Ishikawa (cell line): ENCODE measurements at regions not wholly inside any gene's neighbourhood (a gene's known extent, or its start where the extent isn't known, plus 50 kb on each side); places are given as distances from the start of the nearest gene placed in this dataset.

ENCODE experiments used
- CEBPB ChIP-seq: IDR thresholded peaks from 2 replicates; pipeline ENCODE4 v1.6.1; 2012
- CREB1 ChIP-seq: IDR thresholded peaks from 2 replicates; pipeline ENCODE4 v1.6.1; 2012; ENCODE audit warnings: low read depth
- EP300 ChIP-seq: IDR thresholded peaks from 2 replicates; pipeline ENCODE4 v1.6.1; 2012; ENCODE audit warnings: borderline replicate concordance
- FOXM1 ChIP-seq: IDR thresholded peaks from 2 replicates; pipeline ENCODE4 v1.6.1; 2012; ENCODE audit warnings: low read depth, borderline replicate concordance
- MAX ChIP-seq: IDR thresholded peaks from 2 replicates; pipeline ENCODE4 v1.6.1; 2012
- NFIC ChIP-seq: IDR thresholded peaks from 2 replicates; pipeline ENCODE4 v1.6.1; 2012
- RAD21 ChIP-seq: IDR thresholded peaks from 2 replicates; pipeline ENCODE4 v1.6.1; 2012; ENCODE audit warnings: low read depth
- REST ChIP-seq: IDR thresholded peaks from 2 replicates; pipeline ENCODE4 v1.6.1; 2012; ENCODE audit warnings: low read depth, mild to moderate bottlenecking
- TCF12 ChIP-seq: IDR thresholded peaks from 2 replicates; pipeline ENCODE4 v1.6.1; 2012; ENCODE audit warnings: low read depth
- TEAD4 ChIP-seq: IDR thresholded peaks from 2 replicates; pipeline ENCODE4 v1.6.1; 2012
- USF1 ChIP-seq: IDR thresholded peaks from 2 replicates; pipeline ENCODE4 v1.6.1; 2012
- YY1 ChIP-seq: IDR thresholded peaks from 2 replicates; pipeline ENCODE4 v1.6.1; 2012; ENCODE audit warnings: low read depth
- ZBTB7A ChIP-seq: IDR thresholded peaks from 2 replicates; pipeline ENCODE4 v1.6.1; 2012; ENCODE audit warnings: low read depth

GRCh38 chr7:84855758-84856157 lies 331.1 kb downstream of the SEMA3D start:
- TF ChIP-seq USF1 (no peak), RAD21 (no peak), CREB1 (no peak), YY1 (no peak), EP300 (no peak), NFIC (no peak), FOXM1 (no peak), MAX (no peak), CEBPB (no peak), ZBTB7A (no peak), TCF12 (no peak), TEAD4 (no peak), REST (no peak)
